ENCODE measurements at regions not wholly inside any gene's neighbourhood (a gene's known extent, or its start where the extent isn't known, plus 50 kb on each side); places are given as distances from the start of the nearest gene placed in this dataset.

- Histone ChIP-seq H3K9me2 (ENCODE audit: insufficient read depth) (no peaks in the 10 kb centered on the region), H3K9me3 (ENCODE audit: control insufficient read depth in 1 of 2, insufficient read depth in 1 of 2, low read depth in 1 of 2, low read length in 2 of 2) (peaks cover 0 to 9% of the 10 kb centered on the region in 2 experiments; a peak in 2 of 4 replicates), H2AFZ (ENCODE audit: low read depth, low read length, poor library complexity, severe bottlenecking) (no peak overlapping the region), H3K9ac (ENCODE audit: low read length) (no peak overlapping the region), H3K79me2 (ENCODE audit: insufficient read depth, low read length) (no peaks in the 10 kb centered on the region), H4K20me1 (ENCODE audit: insufficient read depth) (no peaks in the 10 kb centered on the region), H3K27ac (ENCODE audit: low read depth, low read length) (no peak overlapping the region), H3K4me3 (replicated peaks in 1 of 2; ENCODE audit: low read depth in 1 of 2, low read length in 2 of 2) (no peak overlapping the region), H3K4me1 (ENCODE audit: control insufficient read depth in 1 of 2, insufficient read depth in 2 of 2, low read length in 2 of 2) (no peaks in the 10 kb centered on the region), H3K27me3 (ENCODE audit: insufficient read depth, low read length) (no peaks in the 10 kb centered on the region), H3K4me2 (ENCODE audit: low read length) (no peak overlapping the region), H3K36me3 (ENCODE audit: control insufficient read depth in 1 of 2, insufficient read depth in 2 of 2, low read length in 2 of 2) (no peaks in the 10 kb centered on the region)
- ATAC-seq (no peak), DNase-seq (ENCODE audit: low read depth, low spot score) (no peak)
- intact Hi-C loops (cut with micrococcal nuclease): no loop called here
- BruUV-seq (replicated peaks): no TSS peak
- ChIA-PET POLR2A (no interaction called here), CTCF (no interaction called here), RAD21 (ENCODE audit: low non-redundant PET in 1 of 2, low total read pairs in 2 of 2, uncharacterized antibody in 2 of 2, unreplicated experiment in 2 of 2) (no interaction called here)
- TF ChIP-seq CBX3 (IDR thresholded peaks at IDR 0.05; ENCODE audit: low read depth) (no peak), ATF3 (IDR thresholded peaks at IDR 0.05) (no peak), POLR2A (IDR thresholded peaks at IDR 0.05; ENCODE audit: borderline replicate concordance, extremely low read depth, insufficient read depth, insufficient read length) (no peak), EGR1 (IDR thresholded peaks at IDR 0.05; ENCODE audit: low read depth) (no peak), POLR2AphosphoS5 (IDR thresholded peaks at IDR 0.05; ENCODE audit: low read depth, low read length) (no peak), SIN3A (IDR thresholded peaks at IDR 0.05; ENCODE audit: low read depth) (no peak), TCF7L2 (IDR thresholded peaks at IDR 0.05; ENCODE audit: borderline replicate concordance, extremely low read depth, insufficient read depth, insufficient read length) (no peak), RAD21 (IDR thresholded peaks at IDR 0.05; ENCODE audit: low read depth) (no peak), EZH2 (IDR thresholded peaks at IDR 0.05) (no peak), EZH2phosphoT487 (IDR thresholded peaks at IDR 0.05; ENCODE audit: borderline replicate concordance) (no peak), MAX (IDR thresholded peaks at IDR 0.05) (no peak), FOSL1 (IDR thresholded peaks at IDR 0.05; ENCODE audit: low read depth) (no peak), YY1 (IDR thresholded peaks at IDR 0.05; ENCODE audit: extremely low read depth, insufficient replicate concordance, low read depth, low read length) (no peak), REST (IDR thresholded peaks at IDR 0.05; ENCODE audit: low read depth) (no peak), SRF (IDR thresholded peaks at IDR 0.05; ENCODE audit: low read depth) (no peak), CTCF (IDR thresholded peaks at IDR 0.05 in 2 of 3, conservative IDR thresholded peaks at IDR 0.05 in 1 of 3; ENCODE audit: borderline replicate concordance in 1 of 3, insufficient read depth in 1 of 3, low read depth in 2 of 3, low read length in 2 of 3) (no peak), SP1 (IDR thresholded peaks at IDR 0.05; ENCODE audit: low read depth) (no peak)
Observed at GRCh38 chr4:64718091-64718490, 308.8 kb upstream of the TECRL start.

Measured in HCT116 (cell line).